VCaP (cell line): ENCODE measurements at regions not wholly inside any gene's neighbourhood (a gene's known extent, or its start where the extent isn't known, plus 50 kb on each side); places are given as distances from the start of the nearest gene placed in this dataset.

ENCODE experiments used
- H3K27ac ChIP-seq: fragments of 450-650 bp; 2 replicates; pipeline ENCODE4 v1.5.1; 2017
- CTCF ChIP-seq: fragments of 450-650 bp; conservative IDR thresholded peaks from 2 replicates; pipeline ENCODE4 v1.5.1; 2017; ENCODE audit warnings: mild to moderate bottlenecking, moderate library complexity

GRCh38 chr11:106379265-106379664 is 301.8 kb downstream of the AASDHPPT start:
- no peak for TF ChIP-seq CTCF

DNA sequence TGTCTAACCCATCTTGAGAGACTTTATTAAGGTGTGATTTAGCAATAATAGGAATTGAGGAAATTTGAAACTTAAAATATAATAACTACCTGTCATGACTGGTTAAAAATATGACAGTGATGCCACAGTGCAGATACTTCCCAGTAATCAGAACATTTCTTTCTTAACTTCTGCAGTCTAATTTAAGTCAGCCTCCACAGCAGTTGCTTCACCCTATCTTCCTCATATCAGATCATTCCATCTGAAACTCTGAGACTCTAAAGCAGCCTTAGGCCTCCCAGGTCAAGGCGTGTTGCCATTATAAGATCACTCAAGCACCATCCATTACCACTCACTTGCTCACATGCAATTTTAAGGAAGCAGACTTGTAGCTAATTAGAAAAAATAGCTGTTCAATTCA is 302.2 kb downstream of the AASDHPPT start:
- no peak overlapping the region for H3K27ac ChIP-seq

More at GRCh38 chr11:106379265-106379664, 301.8 kb downstream of the AASDHPPT start:
- H3K27ac ChIP-seq, result no peak overlapping the region

GRCh38 chr11:106381895-106382294 is 304.4 kb downstream of the AASDHPPT start:
- H3K27ac ChIP-seq, result no peak overlapping the region
- TF ChIP-seq CTCF, result no peak

More for the DNA sequence above, 302.2 kb downstream of the AASDHPPT start:
- TF ChIP-seq CTCF, result no peak

DNA sequence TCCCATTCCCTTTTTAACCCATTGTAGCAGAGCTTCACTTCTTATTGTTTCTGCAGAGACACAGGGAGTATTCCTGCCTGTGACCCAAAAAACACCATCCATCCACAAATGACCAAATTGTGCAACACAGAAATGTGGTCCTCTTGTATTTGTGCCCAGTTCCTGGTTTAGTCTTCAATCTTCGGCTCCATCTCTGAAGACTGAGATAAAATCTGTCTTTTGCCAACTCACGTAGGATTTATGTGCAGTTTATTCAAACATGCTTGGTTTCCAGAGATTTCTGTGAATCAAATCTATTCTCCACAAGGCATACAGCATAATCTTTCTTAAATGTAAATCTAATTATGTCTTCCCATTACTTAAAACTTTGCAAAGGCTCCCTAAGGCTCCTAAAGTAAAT is 307.0 kb downstream of the AASDHPPT start:
- no peak overlapping the region for H3K27ac ChIP-seq
- TF ChIP-seq CTCF, result no peak

GRCh38 chr11:106386519-106386918 is 309.1 kb downstream of the AASDHPPT start:
- no peak overlapping the region for H3K27ac ChIP-seq
- no peak for TF ChIP-seq CTCF

DNA sequence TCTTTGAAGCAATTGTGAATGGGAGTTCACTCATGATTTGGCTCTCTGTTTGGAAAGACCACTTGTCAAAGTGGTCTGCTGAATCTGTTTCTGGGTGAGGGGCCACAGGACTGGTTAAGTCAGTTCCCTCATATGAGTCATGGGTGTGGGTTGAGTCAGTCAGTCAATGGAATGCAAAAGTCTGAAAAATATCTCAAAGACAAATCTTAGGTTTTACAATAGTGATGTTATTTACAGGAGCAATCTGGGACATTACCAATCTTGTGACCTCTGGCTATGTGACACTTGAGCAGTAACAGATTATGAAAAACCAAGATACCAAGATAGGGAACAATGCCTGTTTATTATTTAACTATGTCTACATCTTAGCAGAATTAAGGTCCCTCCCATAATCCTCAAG is 311.6 kb downstream of the AASDHPPT start:
- TF ChIP-seq CTCF, result no peak
- H3K27ac ChIP-seq, result no peak overlapping the region

DNA sequence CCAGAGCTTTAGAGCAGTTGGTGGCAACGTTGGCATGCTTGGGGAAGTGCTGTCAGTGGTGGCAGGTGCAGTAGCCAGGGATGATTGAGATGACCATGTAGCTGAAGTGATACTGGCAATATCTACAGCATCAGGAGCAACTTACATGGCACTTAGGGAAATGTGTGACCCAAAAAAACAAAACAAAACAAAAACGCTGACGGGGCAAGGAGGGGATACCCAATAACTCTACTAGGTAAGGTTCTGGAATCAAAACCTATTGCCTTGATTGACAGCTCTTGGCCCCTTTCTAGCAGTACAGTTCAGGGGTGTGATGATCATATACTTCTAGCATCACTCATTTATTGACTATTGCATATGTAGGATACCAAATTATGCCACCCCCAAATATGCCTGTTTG is 312.6 kb downstream of the AASDHPPT start:
- TF ChIP-seq CTCF, result no peak
- H3K27ac ChIP-seq, result no peak overlapping the region
